ENCODE measurements at regions not wholly inside any gene's neighbourhood (a gene's known extent, or its start where the extent isn't known, plus 50 kb on each side); places are given as distances from the start of the nearest gene placed in this dataset.

GRCh38 chr7:108813251-108814014, 243.8 kb downstream of the DNAJB9 start:
- no peak for TF ChIP-seq CTCF (IDR thresholded peaks at IDR 0.05)
- no peak for TF ChIP-seq POLR2A (IDR thresholded peaks at IDR 0.05; ENCODE audit: low read depth)
- TF ChIP-seq EP300 (IDR thresholded peaks at IDR 0.05), result no peak

All from esophagus muscularis mucosa (tissue), 4 donors.